H1 (cell line): ENCODE measurements at regions not wholly inside any gene's neighbourhood (a gene's known extent, or its start where the extent isn't known, plus 50 kb on each side); places are given as distances from the start of the nearest gene placed in this dataset.

Experiments
- CTCF ChIA-PET: fragments of 300-600 bp; sonication (Branson Sonifier 250); formaldehyde crosslinking; loops from one replicate; lab custom pipeline; 2021; ENCODE audit not compliant: partially characterized antibody; lab: Charles Lee
- POLR2A ChIA-PET: fragments of 300-600 bp; sonication (Branson Sonifier 250); formaldehyde crosslinking; loops from one replicate; lab custom pipeline; 2021; ENCODE audit warnings: inconsistent platforms; ENCODE audit not compliant: partially characterized antibody; lab: Charles Lee
- DNase-seq, 2 experiments: peaks; one replicate each; pipeline versions ENCODE4 v3.0.0 to v3.0.0-alpha.2; 2010 to 2022; ENCODE audit warnings: low spot score in 2 of 2, low read depth in 1 of 2, mixed read lengths in 1 of 2
- FAIRE-seq: peaks from 2 replicates; lab custom pipeline; 2011; peaks lifted over from hg19 to GRCh38; lab: Jason Lieb, UNC
- H2AFZ ChIP-seq: 2 replicates; pipeline ENCODE4 v1.8.1; 2012; ENCODE audit warnings: low read length, inconsistent platforms
- H2AK5ac ChIP-seq: 2 replicates; pipeline ENCODE4 v1.6.1; 2013; ENCODE audit warnings: low read depth, low read length
- H2BK120ac ChIP-seq: replicated peaks from 2 replicates; pipeline ENCODE3; 2013; ENCODE audit warnings: low read depth, low read length, inconsistent platforms
- H2BK12ac ChIP-seq: 2 replicates; pipeline ENCODE4 v1.6.1; 2013; ENCODE audit warnings: low read depth, low read length
- H2BK15ac ChIP-seq: 2 replicates; pipeline ENCODE4 v1.6.1; 2013; ENCODE audit warnings: low read length
- H2BK20ac ChIP-seq: 2 replicates; pipeline ENCODE4 v1.6.1; 2013; ENCODE audit warnings: low read length
- H2BK5ac ChIP-seq: 2 replicates; pipeline ENCODE4 v1.6.1; 2013; ENCODE audit warnings: low read depth, low read length
- H3K14ac ChIP-seq: 2 replicates; pipeline ENCODE4 v1.6.1; 2013; ENCODE audit warnings: inconsistent platforms; ENCODE audit not compliant: insufficient read length
- H3K18ac ChIP-seq: 2 replicates; pipeline ENCODE4 v1.6.1; 2013; ENCODE audit warnings: low read length; ENCODE audit errors: extremely low read depth
- H3K23ac ChIP-seq: 2 replicates; pipeline ENCODE4 v1.6.1; 2013; ENCODE audit warnings: inconsistent platforms; ENCODE audit not compliant: insufficient read length
- H3K23me2 ChIP-seq: 2 replicates; pipeline ENCODE4 v1.6.1; 2013; ENCODE audit warnings: low read depth, low read length
- H3K27ac ChIP-seq: 2 replicates; pipeline ENCODE4 v1.6.1; 2011; ENCODE audit warnings: low read depth, low read length, inconsistent platforms
- H3K27me3 ChIP-seq, 4 experiments: replicated peaks in 1 of 4; 1 replicate in 1 of 4; 2 replicates in 3 of 4; pipeline versions ENCODE4 v1.6.1 to v1.8.1; 2011 to 2013; ENCODE audit warnings: low read length in 3 of 4, mild to moderate bottlenecking in 3 of 4, inconsistent platforms in 2 of 4, mixed read lengths in 2 of 4, moderate library complexity in 1 of 4; ENCODE audit not compliant: control insufficient read depth in 3 of 4, insufficient read depth in 3 of 4; ENCODE audit errors: extremely low read depth in 1 of 4
- H3K36me3 ChIP-seq, 4 experiments: 2 replicates each; pipeline versions ENCODE4 v1.6.1 to v1.8.1; 2011 to 2013; ENCODE audit warnings: mild to moderate bottlenecking in 4 of 4, low read length in 3 of 4, moderate library complexity in 2 of 4, control low read depth in 1 of 4, inconsistent platforms in 1 of 4; ENCODE audit not compliant: insufficient read depth in 4 of 4, control insufficient read depth in 2 of 4
- H3K4ac ChIP-seq: replicated peaks from 2 replicates; pipeline ENCODE3; 2013; ENCODE audit warnings: low read length, low read depth, mixed read lengths, inconsistent platforms; ENCODE audit not compliant: insufficient read length
- H3K4me1 ChIP-seq, 4 experiments: replicated peaks in 1 of 4; 1 replicate in 1 of 4; 2 replicates in 3 of 4; pipeline versions ENCODE4 v1.6.1 to v1.8.1; 2011 to 2013; ENCODE audit warnings: low read length in 3 of 4, inconsistent platforms in 2 of 4, mixed read lengths in 1 of 4; ENCODE audit not compliant: insufficient read depth in 4 of 4, control insufficient read depth in 3 of 4
- H3K4me2 ChIP-seq, 2 experiments: 2 replicates each; pipeline versions ENCODE4 v1.6.1 to v1.8.1; 2011 to 2013; ENCODE audit warnings: low read depth in 2 of 2, low read length in 2 of 2, control low read depth in 1 of 2, inconsistent platforms in 1 of 2, mild to moderate bottlenecking in 1 of 2; ENCODE audit not compliant: insufficient read depth in 1 of 2
- H3K4me3 ChIP-seq, 4 experiments: fragments of 200-600, 300-600 bp in 1 of 4; sonication (generic), shearing (Covaris generic), sonication (Bioruptor Twin) in 1 of 4; 2 replicates each; pipeline versions ENCODE4 v1.5.1 to v1.8.1; 2011 to 2016; ENCODE audit warnings: low read length in 4 of 4, low read depth in 3 of 4, control low read depth in 2 of 4, inconsistent platforms in 2 of 4, mild to moderate bottlenecking in 2 of 4, mixed read lengths in 1 of 4, moderate library complexity in 1 of 4; ENCODE audit not compliant: insufficient read depth in 2 of 4; ENCODE audit errors: extremely low read depth in 1 of 4
- H3K56ac ChIP-seq: replicated peaks from 2 replicates; pipeline ENCODE3; 2013; ENCODE audit warnings: low read depth, mild to moderate bottlenecking, mixed read lengths, low read length, inconsistent platforms; ENCODE audit not compliant: insufficient read length
- H3K79me1 ChIP-seq: 2 replicates; pipeline ENCODE4 v1.6.1; 2013; ENCODE audit warnings: low read depth, low read length, control low read depth
- H3K79me2 ChIP-seq, 2 experiments: 2 replicates each; pipeline versions ENCODE4 v1.6.1 to v1.8.1; 2012 to 2013; ENCODE audit warnings: low read length in 2 of 2, mild to moderate bottlenecking in 2 of 2, inconsistent platforms in 1 of 2; ENCODE audit not compliant: insufficient read depth in 2 of 2, control insufficient read depth in 1 of 2
- H3K9ac ChIP-seq, 4 experiments: replicated peaks in 1 of 4; 1 replicate in 1 of 4; 2 replicates in 3 of 4; pipeline versions ENCODE4 v1.6.1 to v1.8.1; 2011 to 2013; ENCODE audit warnings: low read depth in 3 of 4, low read length in 3 of 4, control low read depth in 2 of 4, mild to moderate bottlenecking in 2 of 4, moderate library complexity in 2 of 4, inconsistent platforms in 1 of 4; ENCODE audit errors: extremely low read depth in 1 of 4
- H3K9me3 ChIP-seq, 2 experiments: 2 replicates each; pipeline versions ENCODE4 v1.6.1 to v1.8.1; 2012 to 2013; ENCODE audit warnings: mild to moderate bottlenecking in 2 of 2, moderate library complexity in 2 of 2, control low read depth in 1 of 2, inconsistent platforms in 1 of 2, low read depth in 1 of 2, low read length in 1 of 2, mixed read lengths in 1 of 2; ENCODE audit not compliant: insufficient read depth in 2 of 2
- H4K20me1 ChIP-seq, 2 experiments: replicated peaks in 1 of 2; 2 replicates each; pipeline versions ENCODE3 to v1.8.1; 2011 to 2013; ENCODE audit warnings: inconsistent platforms in 2 of 2, low read length in 2 of 2, mild to moderate bottlenecking in 1 of 2; ENCODE audit not compliant: insufficient read depth in 2 of 2, control insufficient read depth in 1 of 2
- H4K5ac ChIP-seq: 2 replicates; pipeline ENCODE4 v1.6.1; 2013; ENCODE audit warnings: low read length, low read depth, mixed read lengths, inconsistent platforms; ENCODE audit not compliant: insufficient read length
- H4K8ac ChIP-seq: 2 replicates; pipeline ENCODE4 v1.8.0; 2013; ENCODE audit warnings: mild to moderate bottlenecking, moderate library complexity, low read length, inconsistent platforms; ENCODE audit not compliant: insufficient read depth; ENCODE audit errors: extremely low read depth
- H4K91ac ChIP-seq: replicated peaks from 2 replicates; pipeline ENCODE3; 2013; ENCODE audit warnings: low read length, mixed read lengths, inconsistent platforms; ENCODE audit not compliant: insufficient read length
- ATF3 ChIP-seq: IDR thresholded peaks from 2 replicates; pipeline ENCODE4 v1.6.1; 2011; ENCODE audit warnings: low read depth, mild to moderate bottlenecking, low read length; ENCODE audit not compliant: insufficient read depth
- BRCA1 ChIP-seq: IDR thresholded peaks from 2 replicates; pipeline ENCODE4 v1.6.1; 2012; ENCODE audit warnings: low read depth, low read length, improper control_type of control experiment
- CHD2 ChIP-seq: IDR thresholded peaks from 2 replicates; pipeline ENCODE4 v1.6.1; 2012; ENCODE audit warnings: low read length, improper control_type of control experiment
- EZH2 ChIP-seq: fragments of 200-600 bp; sonication (generic); IDR thresholded peaks from 2 replicates; pipeline ENCODE4 v1.7.1; 2012; ENCODE audit warnings: low read depth, mild to moderate bottlenecking, moderate library complexity, low read length, inconsistent platforms; ENCODE audit not compliant: severe bottlenecking
- GABPA ChIP-seq: IDR thresholded peaks from 2 replicates; pipeline ENCODE4 v1.6.1; 2011; ENCODE audit warnings: mild to moderate bottlenecking, low read length, moderate library complexity, borderline replicate concordance; ENCODE audit not compliant: insufficient read depth
- JUN ChIP-seq: IDR thresholded peaks from 2 replicates; pipeline ENCODE4 v1.6.1; 2011; ENCODE audit warnings: low read depth, mild to moderate bottlenecking, improper control_type of control experiment, low read length
- RBBP5 ChIP-seq: IDR thresholded peaks from 2 replicates; pipeline ENCODE4 v1.7.1; 2012; ENCODE audit warnings: low read depth, mild to moderate bottlenecking, inconsistent platforms, low read length, moderate library complexity, borderline replicate concordance
- SIX5 ChIP-seq: IDR thresholded peaks from 2 replicates; pipeline ENCODE4 v1.6.1; 2011; ENCODE audit warnings: mild to moderate bottlenecking, low read depth, low read length
- WGBS, 2 experiments: shearing (Covaris generic) in 1 of 2; methylation state at CpG; one replicate each; pipeline versions ENCODE4 v1.1.6 to v1.1.7; 2013 to 2015; ENCODE audit warnings: low lambda C conversion rate in 2 of 2, mixed read lengths in 2 of 2, inconsistent platforms in 1 of 2, low coverage in 1 of 2, missing lambda C conversion rate in 1 of 2; ENCODE audit not compliant: insufficient replicate concordance in 2 of 2, insufficient coverage in 1 of 2, insufficient read length in 1 of 2; ENCODE audit errors: extremely low coverage in 1 of 2, missing lambda C conversion rate in 1 of 2; 5-methylcytosine and 5-hydroxymethylcytosine counted together

DNA sequence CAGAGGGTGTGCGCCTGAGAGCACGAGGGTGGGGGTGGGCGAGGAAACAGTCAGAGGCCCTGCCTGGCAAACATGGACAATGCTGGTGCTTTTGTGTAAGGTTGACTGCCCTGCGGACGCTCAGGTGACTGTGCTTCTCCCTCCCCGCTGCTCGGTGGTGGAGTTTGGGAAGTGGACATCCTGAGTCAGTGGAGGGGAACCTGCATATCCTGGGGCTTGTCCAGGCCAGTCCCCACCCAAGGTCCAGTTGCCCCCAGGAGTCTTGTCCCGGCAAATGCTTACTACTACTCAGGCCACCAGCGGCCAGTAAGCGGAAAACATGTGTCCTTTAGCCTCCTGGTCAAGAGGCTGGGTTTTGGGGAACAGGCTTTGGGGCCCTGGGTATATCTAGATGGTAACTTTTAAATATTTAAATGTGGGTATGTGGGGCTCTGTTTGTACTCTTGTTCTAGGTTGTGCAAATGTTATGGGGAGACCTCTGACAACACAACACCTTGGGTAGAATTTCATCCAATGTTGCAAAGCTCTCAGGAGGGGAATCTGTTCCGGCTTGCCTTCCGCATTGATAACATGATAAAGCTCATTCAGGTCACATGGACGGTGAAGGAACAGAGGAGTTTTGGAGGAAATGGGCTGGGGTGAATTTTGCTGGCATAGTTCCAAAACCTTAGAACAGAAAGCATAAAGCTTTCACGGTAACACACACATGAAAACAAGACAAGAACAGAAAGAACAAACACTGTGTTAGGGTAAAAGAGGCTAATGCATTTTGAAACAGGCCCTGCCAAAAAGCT is 364.9 kb downstream of the PRDM2 start:
- Histone ChIP-seq H4K20me1 (no peaks in the 10 kb centered on the region), H3K9ac (no peak overlapping the region), H3K56ac (no peak overlapping the region), H2BK15ac (no peak overlapping the region), H4K8ac (no peak overlapping the region), H3K23ac (no peak overlapping the region), H3K23me2 (no peaks in the 10 kb centered on the region), H2BK5ac (no peak overlapping the region), H3K4ac (no peak overlapping the region), H3K27me3 (peaks cover 0 to 3% (median under 1%) of the 10 kb centered on the region in 4 experiments; a peak in 1 of 7 replicates), H3K4me1 (peaks cover 0 to 3% (median 0%) of the 10 kb centered on the region in 4 experiments; a peak in 1 of 7 replicates), H3K36me3 (no peaks in the 10 kb centered on the region), H2BK20ac (no peak overlapping the region), H3K4me2 (no peak overlapping the region), H3K9me3 (no peaks in the 10 kb centered on the region), H3K14ac (no peak overlapping the region), H2AK5ac (no peak overlapping the region), H4K5ac (no peak overlapping the region), H2BK12ac (no peak overlapping the region), H4K91ac (no peak overlapping the region), H3K79me1 (no peaks in the 10 kb centered on the region), H2AFZ (no peak overlapping the region), H2BK120ac (no peak overlapping the region)
- WGBS, 2 experiments: 90% methylated on average over 14 of the region's 14 CpGs; no CpG with 5 or more reads in 1 of the 2 experiments
- FAIRE-seq: no peak
- DNase-seq: no peak
- CTCF ChIA-PET: interaction anchor here (0.7 to 1.0 kb wide), 4 partner anchors 11 to 1749 kb away, joined by 3 to 4 read pairs (median 3); no protein-coding TSS in a partner anchor
- TF ChIP-seq GABPA (no peak), BRCA1 (no peak), RBBP5 (no peak), CHD2 (no peak), JUN (no peak), SIX5 (no peak), EZH2 (no peak), ATF3 (no peak)
- TF ChIP-seq, all 59 proteins: peak for 0
- Histone ChIP-seq H3K4me3 (no peak overlapping the region), H3K79me2 (no peaks in the 10 kb centered on the region), H3K27ac (no peak overlapping the region), H3K18ac (no peak overlapping the region)
- POLR2A ChIA-PET: no interaction called here
